ENCODE measurements at regions not wholly inside any gene's neighbourhood (a gene's known extent, or its start where the extent isn't known, plus 50 kb on each side); places are given as distances from the start of the nearest gene placed in this dataset.
A peak's percentile ranks its signal among the peaks of the same experiment; 100 is the strongest.

DNA sequence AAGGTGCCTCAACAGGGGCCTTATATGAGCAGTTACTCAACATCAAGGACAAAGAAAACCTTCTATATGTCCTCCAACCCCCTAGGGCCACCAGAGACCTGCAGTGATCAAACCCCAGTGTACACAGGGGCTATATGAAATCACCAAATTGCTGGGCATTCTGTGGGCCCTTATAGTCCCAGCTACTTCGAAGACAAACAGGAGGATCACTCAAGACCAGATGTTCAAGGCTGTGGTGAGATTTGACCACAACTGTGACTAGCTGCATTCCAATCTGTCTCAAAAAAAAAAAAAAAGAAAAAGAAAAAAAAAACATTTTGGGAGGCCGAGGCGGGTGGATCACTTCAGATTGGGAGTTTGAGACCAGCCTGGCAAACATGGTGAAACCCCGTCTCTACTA lies 51.0 kb upstream of the PRB2 start:
- DNase-seq (ENCODE audit: low read depth), result peak; percentile 12

DNA sequence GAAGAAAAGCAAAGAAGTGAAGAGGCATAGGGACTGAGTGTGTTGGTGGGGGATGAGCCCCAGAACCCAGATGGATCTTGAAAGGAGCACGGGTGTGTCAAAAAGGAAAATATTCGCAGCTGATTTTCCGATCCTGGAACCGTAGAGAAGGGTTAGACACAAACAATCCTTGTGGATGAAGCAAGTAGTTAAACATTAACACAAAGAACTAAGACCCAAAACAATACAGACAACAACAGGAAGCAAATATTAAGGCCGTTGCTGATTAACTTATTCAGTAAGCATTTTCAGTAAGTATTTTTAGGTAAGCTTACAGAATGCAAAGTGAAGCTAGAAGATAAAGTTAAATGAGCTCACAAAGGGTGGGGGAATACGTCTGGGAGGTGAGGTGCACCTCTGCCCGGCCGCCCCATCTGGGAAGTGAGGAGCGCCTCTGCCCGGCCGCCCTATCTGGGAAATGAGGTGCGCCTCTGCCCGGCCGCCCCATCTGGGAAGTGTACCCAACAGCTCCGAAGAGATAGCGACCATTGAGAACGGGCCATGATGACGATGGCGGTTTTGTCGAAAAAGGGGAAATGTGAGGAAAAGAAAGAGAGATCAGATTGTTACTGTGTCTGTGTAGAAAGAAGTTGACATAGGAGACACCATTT lies 62.8 kb upstream of the PRB2 start:
- DNase-seq (ENCODE audit: low read depth), result no peak

DNA sequence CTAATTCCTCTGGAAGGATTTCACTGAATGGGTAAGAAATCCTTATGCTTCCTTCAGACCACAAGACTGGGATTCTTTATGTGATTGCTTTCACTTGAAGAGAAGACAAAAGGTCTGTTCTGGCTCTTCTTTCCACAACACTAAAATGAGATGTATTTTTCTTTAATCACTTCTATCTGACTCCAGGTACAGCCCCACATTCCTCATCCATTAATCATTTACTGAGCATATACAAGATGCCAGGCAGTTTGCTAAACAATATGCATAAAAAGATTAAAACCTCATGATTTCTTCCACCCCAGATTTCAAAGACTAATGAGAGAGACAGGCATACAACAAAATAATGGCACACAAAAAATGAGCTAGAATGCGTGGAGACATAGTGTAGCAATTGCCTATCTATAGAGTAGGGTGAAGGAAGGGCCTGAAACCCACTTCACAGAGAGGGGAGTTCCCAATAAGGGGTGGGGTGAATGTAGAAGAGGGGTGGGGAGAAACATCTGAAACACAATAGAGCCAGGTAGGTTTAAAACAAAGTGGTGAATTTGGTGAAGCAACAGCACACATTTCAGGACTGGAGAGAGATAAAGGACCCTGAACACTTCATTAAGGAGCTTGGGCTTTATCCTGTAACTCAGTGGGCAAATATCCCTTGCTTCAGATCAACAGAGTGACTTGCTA lies 65.1 kb upstream of the PRB2 start:
- no peak for DNase-seq (ENCODE audit: low read depth)

GRCh38 chr12:11461433-11461832 lies 66.1 kb upstream of the PRB2 start:
- no peak for DNase-seq (ENCODE audit: low read depth)

- DNase-seq (ENCODE audit: low read depth), result no peak
Observed at GRCh38 chr12:11477110-11477509, 81.7 kb upstream of the PRB2 start.

DNA sequence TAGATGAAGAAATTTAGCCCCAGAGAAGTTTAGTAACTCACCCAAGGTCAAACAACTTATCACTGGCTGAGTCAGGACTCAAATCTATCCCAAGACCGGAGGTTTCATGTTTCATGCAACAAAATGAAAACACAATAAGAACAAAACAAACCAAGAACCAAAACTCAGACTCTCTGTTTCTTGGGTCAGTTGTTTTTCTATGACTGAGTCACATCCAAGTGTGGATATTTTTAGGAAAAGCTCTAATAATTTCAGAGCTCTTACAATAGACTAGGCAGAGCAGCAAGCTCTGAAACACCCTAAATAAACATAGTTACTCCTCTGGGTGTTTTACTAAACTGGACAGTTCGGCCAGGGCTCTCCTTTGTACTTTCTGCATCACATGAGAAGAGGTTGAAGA lies 87.6 kb upstream of the PRB2 start:
- DNase-seq (ENCODE audit: low read depth), result no peak

DNA sequence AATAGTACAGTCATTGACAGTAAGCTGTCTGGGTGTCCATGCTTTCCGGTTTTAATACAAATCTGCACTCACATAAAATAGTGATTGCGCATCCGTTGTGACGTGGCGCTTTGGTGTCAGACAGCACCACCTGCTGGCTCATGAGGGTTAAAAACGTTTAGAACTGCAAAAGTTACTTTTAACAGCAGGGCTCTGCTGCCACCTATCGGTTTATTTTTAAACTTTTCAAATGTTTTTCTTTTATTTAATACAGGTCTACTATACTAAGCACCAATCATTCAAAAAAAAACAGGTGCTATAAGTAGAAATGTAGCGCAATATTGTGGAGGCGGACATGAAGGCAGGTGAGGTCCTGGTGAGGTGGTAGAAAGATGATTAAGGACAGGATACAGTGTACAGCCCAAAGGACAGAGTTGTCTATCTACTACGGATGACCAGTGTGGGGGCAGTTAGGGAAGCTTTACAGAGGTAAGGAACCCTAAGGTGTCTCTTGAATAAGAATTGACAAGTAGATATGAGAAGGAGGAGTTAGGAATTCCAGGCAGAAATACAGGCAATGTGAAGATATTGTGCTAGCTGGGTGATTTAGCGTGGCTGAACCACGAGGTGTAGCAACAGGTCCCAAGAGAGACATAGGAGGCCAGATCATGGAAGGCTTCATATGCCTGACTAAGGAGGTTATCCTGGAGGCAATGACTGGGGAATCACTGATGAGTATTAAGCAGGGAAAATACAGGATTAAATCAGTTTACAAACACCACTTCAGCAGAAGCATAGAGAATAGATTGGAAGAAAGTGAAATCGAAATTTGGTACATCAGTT lies 91.5 kb upstream of the PRB2 start:
- peak; percentile 90 for DNase-seq (ENCODE audit: low read depth)

DNA sequence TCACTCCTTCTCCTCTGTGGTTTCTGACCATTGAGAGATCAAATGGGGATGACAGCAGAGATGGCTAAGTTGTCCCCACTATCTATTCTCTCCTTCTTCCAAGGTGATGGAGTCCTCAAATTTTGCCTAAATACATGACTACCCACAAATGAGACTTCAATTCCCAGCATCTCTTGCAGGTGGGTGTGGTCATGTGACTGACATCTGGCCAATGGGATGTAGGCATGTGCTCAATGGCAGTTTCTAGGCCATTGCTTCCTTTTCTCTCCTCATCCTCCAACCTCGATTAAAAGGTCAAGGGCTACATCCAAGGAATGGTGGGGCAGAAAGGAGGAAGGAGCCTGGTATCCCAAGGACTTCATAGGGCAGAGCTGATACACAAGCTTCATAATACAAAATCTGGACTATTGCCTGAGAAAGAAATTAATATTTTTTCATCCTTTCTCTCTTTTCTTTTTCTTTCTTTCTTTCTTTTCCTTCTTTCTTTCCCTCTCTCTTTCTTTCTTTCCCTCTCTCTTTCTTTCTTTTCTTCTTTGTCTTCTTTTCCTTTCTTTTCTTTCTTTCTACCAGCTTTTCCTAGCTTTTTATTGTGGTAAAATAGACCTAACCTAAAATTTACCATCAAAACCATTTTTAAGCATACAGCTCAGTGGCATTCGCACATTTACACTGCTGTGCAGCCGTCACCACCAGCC lies 100.9 kb upstream of the PRB2 start:
- no peak for DNase-seq (ENCODE audit: low read depth)

DNA sequence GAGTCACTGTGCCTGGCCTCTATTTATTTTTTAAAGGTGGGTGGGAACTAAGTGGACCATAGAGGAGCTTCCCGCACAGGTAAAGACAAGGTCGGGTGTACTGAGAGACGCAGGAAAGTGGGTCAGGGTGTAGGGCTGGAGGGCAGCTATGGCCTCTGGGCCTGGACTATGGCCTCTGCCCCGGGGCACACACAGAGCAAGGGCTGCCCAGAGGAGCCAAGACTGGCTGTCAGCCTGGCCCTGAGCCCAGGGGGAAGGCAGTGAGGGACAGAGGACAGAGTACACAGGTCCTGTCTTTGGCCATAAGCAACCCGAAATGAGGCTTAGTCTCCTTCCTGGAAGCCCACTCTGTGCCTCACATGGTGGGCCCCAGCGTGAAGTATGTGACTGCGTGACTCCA lies 102.1 kb upstream of the PRB2 start:
- DNase-seq (ENCODE audit: low read depth), result no peak

- no peak for DNase-seq (ENCODE audit: low read depth)
Observed at GRCh38 chr12:11497995-11498394, 102.6 kb upstream of the PRB2 start.

GRCh38 chr12:11498574-11498973 lies 103.2 kb upstream of the PRB2 start:
- DNase-seq (ENCODE audit: low read depth), result peak; percentile 28

DNA sequence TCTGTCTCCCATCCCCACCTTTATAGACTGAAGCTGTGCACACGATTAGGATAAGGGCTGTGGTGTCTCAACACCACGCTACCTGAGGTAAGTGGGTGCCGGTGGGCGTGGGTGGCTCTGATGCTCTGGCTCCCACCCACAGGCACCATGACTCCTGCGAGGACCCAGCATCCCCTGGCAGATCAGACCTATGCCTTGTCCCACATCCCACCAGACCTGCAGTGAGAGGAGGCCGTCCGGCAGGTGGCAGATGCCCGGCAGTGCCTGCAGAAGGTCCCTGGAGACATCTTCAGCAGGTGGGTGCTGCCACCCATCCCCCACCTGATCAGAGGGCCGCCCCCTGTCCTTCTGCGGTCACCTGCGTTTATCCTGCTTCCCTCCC lies 104.4 kb upstream of the PRB2 start:
- no peak for DNase-seq (ENCODE audit: low read depth)

- peak; percentile 54 for DNase-seq (ENCODE audit: low read depth)
Observed at GRCh38 chr12:11500188-11500860, 105.0 kb upstream of the PRB2 start.

- DNase-seq (ENCODE audit: low read depth), result no peak
Observed at GRCh38 chr12:11500861-11501230, 105.5 kb upstream of the PRB2 start.

DNA sequence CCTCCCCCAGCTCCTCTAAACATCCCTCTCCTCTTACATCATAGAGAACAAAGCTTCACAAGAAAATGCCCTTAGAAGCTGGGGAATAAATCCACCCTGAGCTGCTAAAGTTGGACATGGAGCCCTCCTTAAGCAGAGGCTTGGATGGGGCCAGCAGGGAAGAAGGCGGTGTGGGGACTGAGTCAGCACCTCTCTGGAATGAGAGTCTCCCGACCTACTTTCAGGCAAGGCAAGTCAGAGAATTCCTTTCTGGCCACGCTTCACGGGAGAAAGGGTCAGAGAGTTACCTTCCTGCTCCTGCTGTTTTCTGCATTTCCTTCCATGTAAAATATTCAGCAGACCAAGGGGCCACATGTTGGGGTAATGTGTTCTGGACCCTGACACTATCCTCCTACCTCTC lies 113.3 kb upstream of the PRB2 start:
- DNase-seq (ENCODE audit: low read depth), result peak; percentile 57

GRCh38 chr12:11509326-11509725 lies 114.0 kb upstream of the PRB2 start:
- no peak for DNase-seq (ENCODE audit: low read depth)

GRCh38 chr12:11510671-11511070 lies 115.3 kb upstream of the PRB2 start:
- DNase-seq (ENCODE audit: low read depth), result peak; percentile 20

DNA sequence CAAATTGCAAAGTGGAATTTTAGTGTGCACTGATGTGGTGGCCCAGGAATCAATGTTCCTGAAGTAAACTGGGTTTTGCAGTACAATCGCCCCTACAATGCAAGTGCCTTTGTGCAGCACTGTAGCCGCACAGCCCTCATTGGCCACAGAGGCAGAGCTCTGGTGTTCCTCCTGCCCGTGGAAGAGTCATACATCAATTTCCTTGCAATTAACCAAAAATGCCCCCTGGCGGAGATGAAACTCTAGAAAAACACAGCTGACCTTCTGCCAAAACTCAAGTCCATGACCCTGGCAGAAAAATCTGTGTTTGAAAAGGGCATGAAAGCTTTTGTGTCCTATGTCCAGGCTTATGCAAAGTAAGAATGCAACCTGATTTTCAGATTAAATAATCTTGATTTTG lies 117.9 kb upstream of the PRB2 start:
- peak; percentile 37 for DNase-seq (ENCODE audit: low read depth)

- DNase-seq (ENCODE audit: low read depth), result no peak
Observed at GRCh38 chr12:11517080-11517479, 121.7 kb upstream of the PRB2 start.

- no peak for DNase-seq (ENCODE audit: low read depth)
Observed at GRCh38 chr12:11524446-11524845, 125.0 kb upstream of the ETV6 start.

GRCh38 chr12:11534064-11534463 lies 115.4 kb upstream of the ETV6 start:
- no peak for DNase-seq (ENCODE audit: low read depth)

GRCh38 chr12:11535127-11535526 lies 114.3 kb upstream of the ETV6 start:
- DNase-seq (ENCODE audit: low read depth), result no peak
